Activated naive CD8-positive, alpha-beta T cell (primary cell): ENCODE measurements at regions not wholly inside any gene's neighbourhood (a gene's known extent, or its start where the extent isn't known, plus 50 kb on each side); places are given as distances from the start of the nearest gene placed in this dataset.

Experiments
- H3K27ac Mint-ChIP-seq: one replicate; pipeline ENCODE4 v1.8.0; 2021; ENCODE audit warnings: mixed read lengths
- H3K27me3 Mint-ChIP-seq: one replicate; pipeline ENCODE4 v1.8.0; 2021; ENCODE audit warnings: mixed read lengths
- H3K36me3 Mint-ChIP-seq: one replicate; pipeline ENCODE4 v1.8.0; 2021; ENCODE audit warnings: mixed read lengths
- H3K4me1 Mint-ChIP-seq: one replicate; pipeline ENCODE4 v1.8.0; 2021; ENCODE audit warnings: low read depth, mixed read lengths
- H3K4me3 Mint-ChIP-seq: one replicate; pipeline ENCODE4 v1.8.0; 2021; ENCODE audit warnings: mild to moderate bottlenecking, mixed read lengths
- H3K9me3 Mint-ChIP-seq: one replicate; pipeline ENCODE4 v1.8.0; 2021; ENCODE audit warnings: low read depth, mixed read lengths

- Mint-ChIP-seq H3K27ac (no peak overlapping the region), H3K36me3 (no peaks in the 10 kb centered on the region), H3K27me3 (no peaks in the 10 kb centered on the region), H3K9me3 (no peaks in the 10 kb centered on the region), H3K4me3 (no peak overlapping the region), H3K4me1 (no peaks in the 10 kb centered on the region)
Measured at GRCh38 chr5:11963227-11963626, 59.0 kb upstream of the CTNND2 start.

- Mint-ChIP-seq H3K9me3 (no peaks in the 10 kb centered on the region), H3K4me3 (no peak overlapping the region), H3K36me3 (no peaks in the 10 kb centered on the region), H3K4me1 (no peaks in the 10 kb centered on the region), H3K27me3 (no peaks in the 10 kb centered on the region), H3K27ac (no peak overlapping the region)
Measured at GRCh38 chr5:11962122-11962521, 57.9 kb upstream of the CTNND2 start.

GRCh38 chr5:11958321-11958720 is 54.1 kb upstream of the CTNND2 start:
- Mint-ChIP-seq H3K27ac (no peak overlapping the region), H3K4me1 (no peaks in the 10 kb centered on the region), H3K4me3 (no peak overlapping the region), H3K9me3 (no peaks in the 10 kb centered on the region), H3K27me3 (no peaks in the 10 kb centered on the region), H3K36me3 (no peaks in the 10 kb centered on the region)

- no peaks in the 10 kb centered on the region for H3K4me1 Mint-ChIP-seq
- no peak overlapping the region for H3K4me3 Mint-ChIP-seq
- H3K36me3 Mint-ChIP-seq: no peaks in the 10 kb centered on the region
- H3K27ac Mint-ChIP-seq: no peak overlapping the region
- peaks cover 5% of the 10 kb centered on the region for H3K9me3 Mint-ChIP-seq
- no peaks in the 10 kb centered on the region for H3K27me3 Mint-ChIP-seq
Measured at GRCh38 chr5:11955331-11955730, 51.1 kb upstream of the CTNND2 start.
